Heart left ventricle (tissue), 16 donors: ENCODE measurements at regions not wholly inside any gene's neighbourhood (a gene's known extent, or its start where the extent isn't known, plus 50 kb on each side); places are given as distances from the start of the nearest gene placed in this dataset.

Experiments
- ATAC-seq, 4 donors: fragments of 200-7000 bp; cut with Tn5 transposase; one replicate each; pipeline ENCODE4 v1.9.1; 2020 to 2022; ENCODE audit warnings: moderate library complexity in 4 of 4, mild to moderate bottlenecking in 3 of 4, moderate number of reproducible peaks in 1 of 4
- DNase-seq, 5 donors: peaks; one replicate each; pipeline ENCODE4 v3.0.0-alpha.2; 2020
- H3K27ac ChIP-seq, 12 donors: fragments of 200-600 bp; sonication (generic) in 4 of 12; one replicate each; pipeline versions ENCODE4 v1.5.0 to v1.8.0; 2016 to 2022; ENCODE audit warnings: mild to moderate bottlenecking in 2 of 12
- H3K27me3 ChIP-seq, 9 donors: fragments of 200-600 bp; sonication (generic) in 2 of 9; one replicate each; pipeline versions ENCODE4 v1.5.1 to v1.8.0; 2016 to 2022; ENCODE audit warnings: mild to moderate bottlenecking in 3 of 9
- H3K36me3 ChIP-seq, 9 donors: fragments of 200-600 bp; sonication (generic) in 2 of 9; one replicate each; pipeline versions ENCODE4 v1.5.0 to v1.8.0; 2018 to 2022; ENCODE audit warnings: mild to moderate bottlenecking in 2 of 9
- H3K4me1 ChIP-seq, 12 donors: fragments of 200-600 bp; sonication (generic) in 4 of 12; one replicate each; pipeline versions ENCODE4 v1.5.0 to v1.8.0; 2016 to 2022; ENCODE audit warnings: mild to moderate bottlenecking in 3 of 12
- H3K4me3 ChIP-seq, 12 donors: fragments of 200-600 bp; sonication (generic) in 4 of 12; one replicate each; pipeline versions ENCODE4 v1.5.0 to v1.8.0; 2017 to 2022; ENCODE audit warnings: mild to moderate bottlenecking in 9 of 12, moderate library complexity in 4 of 12
- H3K9me3 ChIP-seq, 12 donors: fragments of 200-600 bp; sonication (generic) in 4 of 12; one replicate each; pipeline versions ENCODE4 v1.5.0 to v1.8.0; 2016 to 2022; ENCODE audit warnings: mild to moderate bottlenecking in 1 of 12
- CTCF ChIP-seq, 12 donors: fragments of 200-600 bp; sonication (generic) in 4 of 12; IDR thresholded peaks; one replicate each; pipeline versions ENCODE4 v1.5.0 to v1.8.0; 2018 to 2022; ENCODE audit warnings: antibody characterized with exemption in 12 of 12, mild to moderate bottlenecking in 5 of 12
- POLR2A ChIP-seq, 2 donors: fragments of 450-650 bp; IDR thresholded peaks; one replicate each; pipeline ENCODE4 v1.6.1; 2017; ENCODE audit warnings: antibody characterized with exemption in 2 of 2, mild to moderate bottlenecking in 2 of 2, moderate library complexity in 2 of 2
- WGBS, 4 donors: extraction: QIAGEN DNeasy Blood & Tissue Kit in 2 of 4; methylation state at CpG; one replicate each; pipeline versions ENCODE4 v1.1.5 to v1.1.7; 2013 to 2018; 5-methylcytosine and 5-hydroxymethylcytosine counted together
- intact Hi-C, 10 donors: fragments of 100-400 bp; cut with DNase I; formaldehyde crosslinking; loops; one replicate each; pipeline versions ENCODE4 v1.11.1 to v1.14.2; 2022
- donor health status: ischemic (EF 13 %, LVEDD 7.1; RV severe dilation, severe dysfunction).
- donor health status: healthy with polysubstance abuse.
- donor health status: DM: no; HTN: yes; CAD: no.
- donor health status: DM: no; HTN: no; CAD: no.
- donor health status: ischemic (EF 25% LVEDD 6.9; RV normal size, moderate dysfunction).
- donor health status: ischemic (EF 25% LVEDD 5.7; RV mildly dilated, moderate dysfunction).
- donor health status: healthy.
- donor health status: DM: yes; HTN: yes; CAD: no.
- donor health status: ischemic (EF 35%, LVEDD 5.7; RV mildly dilated, moderate dysfunction).
- donor health status: nonischemic (EF 11% LVEDD 7.7; RV severe dilation, severe dysfunction).
- donor health status: DM: yes; HTN: yes; CAD: no.
- donor health status: PGD.
- donor health status: ischemic (EF 29% LVEDD 5.4; RV normal size, mild dysfunction).
- donor health status: nonischemic (EF 23%, LVEDD 6.1; RV moderate dilation, normal function).

- TF ChIP-seq CTCF (IDR thresholded peaks at IDR 0.05), result no peak
- no peak for TF ChIP-seq POLR2A (IDR thresholded peaks at IDR 0.05)
- H3K4me3 ChIP-seq, result no peak overlapping the region
- no peaks in the 10 kb centered on the region for H3K4me1 ChIP-seq
- intact Hi-C loops, result no loop called here
- H3K27ac ChIP-seq, result no peak overlapping the region
- H3K36me3 ChIP-seq, result no peaks in the 10 kb centered on the region
- no peak for ATAC-seq
- no peaks in the 10 kb centered on the region for H3K27me3 ChIP-seq
- peaks cover 0 to 18% (median 2%) of the 10 kb centered on the region in 12 donors for H3K9me3 ChIP-seq
- 84 to 96% (median 92%) methylated on average over 6 to 11 of the region's 11 CpGs for WGBS, 4 donors
- DNase-seq, result peak in 1 of 5 donors; percentile 17
These were observed 1911.9 kb upstream of the WWC1 start for GRCh38 chr5:166379517-166379916.

DNA sequence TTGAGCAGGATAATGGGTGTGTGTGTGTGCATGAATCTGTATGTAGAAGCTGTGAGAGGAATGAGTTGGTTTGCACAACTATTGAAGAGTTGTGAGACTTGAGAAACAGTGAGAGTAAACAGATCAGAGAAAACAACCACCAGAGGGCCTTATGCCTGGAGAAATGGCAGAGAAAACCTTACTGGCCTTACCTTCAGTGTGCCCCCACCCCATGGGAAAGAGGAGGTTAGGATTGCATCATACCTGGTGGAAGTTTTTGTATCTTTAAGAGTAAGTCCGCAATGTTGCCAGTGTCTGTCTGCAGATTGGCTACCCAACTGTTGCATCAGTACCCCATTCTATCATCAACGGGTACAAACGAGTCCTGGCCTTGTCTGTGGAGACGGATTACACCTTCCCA, 1909.4 kb upstream of the WWC1 start:
- TF ChIP-seq POLR2A (IDR thresholded peaks at IDR 0.05) (no peak), CTCF (IDR thresholded peaks at IDR 0.05) (no peak)
- H3K4me3 ChIP-seq, result no peak overlapping the region
- intact Hi-C loops, result no loop called here
- ATAC-seq, result no peak
- H3K36me3 ChIP-seq, result no peaks in the 10 kb centered on the region
- WGBS, 4 donors, result 56 to 79% (median 65%) methylated on average over 4 of the region's 4 CpGs
- no peak overlapping the region for H3K27ac ChIP-seq
- H3K27me3 ChIP-seq, result no peaks in the 10 kb centered on the region
- no peaks in the 10 kb centered on the region for H3K4me1 ChIP-seq
- peaks cover 0 to 18% (median 2%) of the 10 kb centered on the region in 12 donors for H3K9me3 ChIP-seq
- DNase-seq, result no peak

DNA sequence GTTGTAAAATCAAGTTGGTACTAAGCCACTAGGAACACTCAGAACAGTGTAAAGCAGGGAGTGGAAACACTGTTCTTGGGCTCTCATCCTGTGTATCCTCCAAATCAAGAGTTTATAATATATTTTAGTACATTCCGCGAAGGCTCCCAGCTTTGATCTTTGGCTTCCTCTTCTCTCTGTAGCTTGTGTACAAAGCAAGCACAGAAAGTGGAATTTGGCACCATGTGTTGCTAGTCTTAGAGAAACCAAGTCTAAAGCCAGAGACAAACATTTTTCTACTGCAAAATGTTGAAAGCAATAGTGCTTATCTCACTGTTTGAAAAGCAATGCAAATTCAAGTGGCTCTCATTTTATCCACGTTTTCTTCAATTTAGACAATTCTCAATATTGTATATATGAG, 1893.3 kb upstream of the WWC1 start:
- peaks cover 0 to 4% (median 0%) of the 10 kb centered on the region in 12 donors for H3K9me3 ChIP-seq
- DNase-seq (no peak), ATAC-seq (no peak)
- no peak overlapping the region for H3K4me3 ChIP-seq
- 57 to 77% (median 69%) methylated on average over 3 of the region's 3 CpGs for WGBS, 4 donors
- H3K4me1 ChIP-seq, result no peaks in the 10 kb centered on the region
- intact Hi-C loops, result no loop called here
- H3K27me3 ChIP-seq, result no peaks in the 10 kb centered on the region
- no peaks in the 10 kb centered on the region for H3K36me3 ChIP-seq
- no peak for TF ChIP-seq CTCF (IDR thresholded peaks at IDR 0.05)
- no peak for TF ChIP-seq POLR2A (IDR thresholded peaks at IDR 0.05)
- H3K27ac ChIP-seq, result no peak overlapping the region

DNA sequence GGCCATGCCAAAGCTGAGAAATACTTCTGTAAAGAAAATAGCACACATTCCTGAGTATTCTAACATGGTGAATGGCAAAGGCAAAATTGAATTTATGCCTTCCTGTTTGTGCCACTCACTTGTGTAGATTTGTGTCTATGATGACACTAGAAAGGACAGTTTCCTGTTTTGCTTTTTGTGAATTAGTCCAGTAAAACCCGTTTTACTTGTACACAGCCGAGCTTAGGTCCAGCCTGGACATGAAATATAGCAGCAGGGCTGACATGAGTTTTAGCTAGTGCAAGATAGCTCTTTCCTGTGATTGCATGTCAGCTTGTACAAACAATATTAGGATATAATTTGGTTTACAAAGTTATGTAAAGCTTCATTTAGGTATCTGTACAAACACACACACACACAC, 1891.7 kb upstream of the WWC1 start:
- Histone ChIP-seq H3K27ac (no peak overlapping the region), H3K9me3 (peaks cover 0 to 4% (median 0%) of the 10 kb centered on the region in 12 donors), H3K4me3 (no peak overlapping the region), H3K4me1 (no peaks in the 10 kb centered on the region), H3K36me3 (no peaks in the 10 kb centered on the region), H3K27me3 (no peaks in the 10 kb centered on the region)
- intact Hi-C loops, result no loop called here
- ATAC-seq (no peak), DNase-seq (no peak)
- TF ChIP-seq CTCF (IDR thresholded peaks at IDR 0.05), result no peak
- TF ChIP-seq POLR2A (IDR thresholded peaks at IDR 0.05), result no peak
- 43 to 60% (median 53%) methylated on average over 2 of the region's 2 CpGs for WGBS, 4 donors
